HG03066 (cell line): ENCODE measurements at regions not wholly inside any gene's neighbourhood (a gene's known extent, or its start where the extent isn't known, plus 50 kb on each side); places are given as distances from the start of the nearest gene placed in this dataset.
"Not testable (repeated sequence)": the region's sequence is repeated elsewhere in the genome, so short reads cannot be mapped to it uniquely, and the experiment has no call there.

ENCODE experiments used
- ATAC-seq: cut with Tn5 transposase; IDR thresholded peaks from one replicate; pipeline ENCODE4 v1.9.1; 2021; ENCODE audit warnings: low read depth; ENCODE audit not compliant: unreplicated experiment

- no peak for ATAC-seq
These were observed 788.7 kb upstream of the GOT2 start for GRCh38 chr16:59522826-59523225.

DNA sequence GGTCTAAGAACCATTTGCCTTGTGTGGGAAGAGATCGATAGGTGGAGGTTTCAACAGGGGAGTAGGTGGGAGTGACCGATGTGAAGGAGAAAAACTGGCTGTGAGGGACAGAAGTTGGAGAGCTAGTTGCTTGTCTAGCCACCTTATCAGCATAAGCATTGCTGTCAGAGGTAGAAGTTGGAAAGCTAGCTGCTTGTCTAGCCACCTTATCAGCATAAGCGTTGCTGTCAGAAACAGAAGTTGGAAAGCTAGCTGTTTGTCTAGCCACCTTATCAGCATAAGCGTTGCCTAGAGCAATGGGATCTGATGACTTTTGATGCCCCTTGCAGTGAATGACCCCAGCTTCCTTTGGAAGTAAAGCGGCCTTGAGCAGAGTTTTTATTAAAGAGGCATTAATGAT lies 784.6 kb upstream of the GOT2 start:
- not testable (repeated sequence) for ATAC-seq

DNA sequence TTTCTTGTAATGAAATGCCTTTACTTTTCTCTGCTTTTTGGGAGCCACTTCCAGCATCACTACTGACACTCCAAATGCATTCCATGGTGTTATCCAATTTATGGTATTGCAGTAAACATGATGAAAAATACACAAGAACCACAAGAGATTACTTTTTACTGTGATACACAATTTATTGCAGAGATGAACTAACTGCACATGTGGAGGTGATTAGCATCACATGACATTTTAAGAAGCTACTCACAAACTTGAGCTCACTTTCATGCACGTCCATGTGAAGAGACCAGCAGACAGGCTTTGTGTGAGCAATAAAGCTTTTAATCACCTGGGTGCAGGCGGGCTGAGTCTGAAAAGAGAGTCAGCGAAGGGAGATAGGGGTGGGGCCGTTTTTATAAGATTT lies 780.5 kb upstream of the GOT2 start:
- ATAC-seq = no peak

DNA sequence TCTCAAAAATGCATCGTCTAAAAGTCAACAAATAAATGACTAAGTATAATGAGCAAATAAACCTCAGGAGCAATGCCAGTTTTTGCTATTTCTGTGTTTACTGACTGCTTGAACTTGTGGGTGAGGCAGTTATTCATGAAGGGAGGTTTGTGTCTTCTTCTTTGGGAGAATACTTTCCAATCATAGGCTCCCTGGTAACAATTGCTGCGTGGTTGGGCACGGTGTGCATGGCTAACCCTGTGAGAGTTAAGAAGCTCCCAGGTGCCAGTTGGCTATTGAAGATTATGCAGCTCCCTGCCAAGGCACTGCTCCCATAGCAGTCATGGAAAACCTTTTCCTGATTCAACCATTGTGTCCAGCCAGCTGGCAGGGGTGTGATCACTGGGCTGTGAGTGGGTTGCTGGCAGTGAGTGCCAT lies 775.9 kb upstream of the GOT2 start:
- no peak for ATAC-seq

- ATAC-seq = no peak
These were observed 766.5 kb upstream of the GOT2 start for GRCh38 chr16:59500601-59501000.

DNA sequence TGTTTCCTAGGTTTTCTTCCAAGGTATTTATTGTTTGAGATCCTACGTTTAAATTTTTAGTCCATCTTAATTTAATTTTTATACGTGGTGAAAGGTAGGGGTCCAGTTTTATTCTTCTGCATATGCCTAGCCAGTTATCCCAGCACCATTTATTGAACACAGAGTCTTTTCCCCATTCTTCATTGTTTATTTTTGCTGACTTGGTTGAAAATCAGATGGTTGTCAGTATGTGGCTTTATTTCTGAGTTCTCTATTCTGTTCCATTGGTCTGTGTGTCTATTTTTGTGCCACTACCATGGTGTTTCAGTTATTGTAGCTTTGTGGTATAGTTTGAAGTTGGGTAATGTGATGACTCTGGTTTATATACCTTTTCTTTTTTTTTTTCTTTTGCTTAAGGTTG lies 753.0 kb upstream of the GOT2 start:
- ATAC-seq = no peak

- ATAC-seq = no peak
These were observed 750.9 kb upstream of the GOT2 start for GRCh38 chr16:59484833-59485516.

- ATAC-seq = no peak
These were observed 744.7 kb upstream of the GOT2 start for GRCh38 chr16:59478838-59479237.

- no peak for ATAC-seq
These were observed 736.4 kb upstream of the GOT2 start for GRCh38 chr16:59470556-59470955.

DNA sequence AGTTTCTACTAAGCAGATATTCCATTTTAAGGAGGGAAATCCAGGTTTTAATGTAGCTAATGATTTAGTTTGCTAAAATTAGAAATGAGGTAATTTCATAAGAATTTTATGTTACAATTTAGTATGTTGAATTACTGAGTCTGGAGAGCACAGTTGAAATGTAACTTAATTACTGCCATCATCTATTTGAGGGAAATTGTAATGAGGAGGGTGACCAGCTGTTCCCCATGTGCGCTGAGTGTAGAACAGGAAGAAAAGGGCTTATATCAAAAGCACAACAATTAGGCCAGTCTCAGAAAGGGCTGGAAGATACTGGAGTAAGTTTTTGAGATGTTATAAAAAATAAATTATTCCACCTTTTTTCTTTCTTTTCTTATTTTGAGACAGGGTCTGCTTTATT lies 735.1 kb upstream of the GOT2 start:
- no peak for ATAC-seq

GRCh38 chr16:59463776-59464175 lies 729.7 kb upstream of the GOT2 start:
- ATAC-seq = no peak

DNA sequence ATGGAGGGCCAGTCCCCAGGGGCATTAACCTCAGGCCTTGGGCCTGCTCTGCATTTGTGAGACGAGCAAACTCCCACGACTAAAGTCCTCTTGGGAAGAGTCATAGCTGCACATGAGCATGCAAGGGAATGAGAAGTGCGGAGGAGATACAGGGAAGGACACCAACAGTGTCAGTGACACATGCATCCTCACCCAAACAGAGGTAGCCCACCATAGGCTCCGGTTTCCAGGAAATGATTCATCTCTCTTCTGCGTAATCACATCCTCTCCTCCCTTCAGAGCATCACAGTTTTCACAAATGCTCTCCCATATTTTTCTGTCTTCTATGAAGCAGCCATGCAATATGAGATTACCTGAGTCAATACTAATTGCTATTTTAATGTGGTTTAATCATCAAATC lies 725.7 kb upstream of the GOT2 start:
- no peak for ATAC-seq

- ATAC-seq = no peak
These were observed 721.4 kb upstream of the GOT2 start for GRCh38 chr16:59455497-59455896.

DNA sequence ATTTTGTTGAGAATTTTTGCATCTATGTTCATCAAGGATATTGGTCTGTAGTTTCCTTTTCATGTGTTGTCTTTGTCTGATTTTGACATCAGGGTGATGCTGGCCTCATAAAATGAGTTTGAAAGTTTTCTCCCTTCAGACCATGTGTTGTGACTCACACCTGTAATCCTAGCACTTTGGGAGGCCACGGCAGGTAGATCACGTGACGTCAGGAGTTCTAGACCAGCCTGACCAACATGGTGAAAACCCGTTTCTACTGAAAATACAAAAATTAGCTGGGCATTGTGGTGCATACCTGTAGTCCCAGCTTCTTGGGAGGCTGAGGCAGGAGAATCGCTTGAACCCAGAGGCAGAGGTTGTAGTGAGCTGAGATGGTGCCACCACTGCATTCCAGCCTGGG lies 716.4 kb upstream of the GOT2 start:
- not testable (repeated sequence) for ATAC-seq

DNA sequence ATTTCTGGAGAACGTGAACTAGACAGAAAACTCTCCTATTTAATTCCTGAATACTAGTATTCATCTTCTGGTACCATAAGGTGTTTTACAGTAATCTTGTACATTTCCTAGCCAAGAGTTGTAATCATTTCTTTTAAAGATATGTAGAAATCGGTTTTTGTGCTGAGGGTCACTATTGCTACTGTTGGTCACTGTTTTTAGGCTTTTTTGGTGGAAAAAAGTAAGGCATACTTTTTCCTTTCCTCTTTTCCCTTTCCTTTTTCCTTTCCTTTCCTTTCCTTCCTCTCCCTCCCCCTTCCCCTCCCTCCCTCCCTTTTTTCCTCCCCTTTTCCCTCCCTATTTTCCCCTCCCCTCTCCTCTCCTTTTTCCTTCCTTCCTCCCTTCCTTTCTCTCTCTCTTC lies 706.4 kb upstream of the GOT2 start:
- ATAC-seq = no peak

DNA sequence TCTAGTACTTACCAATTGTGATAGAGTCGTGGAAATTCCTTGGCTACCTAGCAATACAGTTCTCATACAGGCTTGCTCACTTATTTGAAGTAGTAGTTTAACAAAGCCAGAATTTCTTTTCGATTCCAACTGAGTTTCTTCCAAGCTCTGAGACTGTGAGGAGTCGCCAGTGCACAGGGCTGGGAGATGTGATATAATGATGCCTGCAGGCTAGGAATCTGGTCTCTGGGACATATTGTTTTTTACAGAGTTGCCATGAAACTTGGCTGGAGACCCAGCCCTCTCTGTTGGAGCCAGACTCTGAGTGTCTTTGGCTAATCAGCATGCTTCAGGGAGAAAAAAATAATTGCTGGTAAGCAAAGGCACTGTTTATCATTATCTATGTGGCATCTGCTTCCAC lies 698.8 kb upstream of the GOT2 start:
- ATAC-seq = no peak

- no peak for ATAC-seq
These were observed 698.2 kb upstream of the GOT2 start for GRCh38 chr16:59432276-59432675.

DNA sequence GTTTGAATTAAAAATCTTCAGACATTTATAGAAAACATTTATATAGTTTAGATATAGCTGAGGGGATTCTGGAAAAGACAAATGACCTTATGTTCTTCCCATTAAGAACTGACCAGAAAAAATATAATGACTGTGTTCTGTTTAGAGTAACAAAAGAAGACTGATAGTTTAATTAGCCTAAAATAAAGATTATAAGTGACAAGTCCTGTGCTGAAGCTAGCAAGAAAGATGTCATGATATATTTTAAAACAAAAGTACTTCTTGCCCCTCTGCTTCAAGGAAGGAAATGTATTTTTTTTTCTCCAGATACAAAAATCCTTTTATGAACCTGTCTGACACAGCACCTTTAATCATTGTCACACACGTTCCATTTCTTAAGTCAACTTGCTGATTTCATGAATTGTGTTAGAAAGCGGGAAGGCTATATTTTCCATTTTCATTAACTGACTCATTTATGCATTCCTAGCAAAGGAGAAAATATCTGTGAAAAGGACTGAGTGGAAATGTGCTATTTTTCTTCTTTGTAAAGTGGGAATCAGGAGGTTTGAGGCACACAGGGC lies 690.7 kb upstream of the GOT2 start:
- ATAC-seq = no peak

- ATAC-seq = no peak
These were observed 678.1 kb upstream of the GOT2 start for GRCh38 chr16:59411961-59412841.

DNA sequence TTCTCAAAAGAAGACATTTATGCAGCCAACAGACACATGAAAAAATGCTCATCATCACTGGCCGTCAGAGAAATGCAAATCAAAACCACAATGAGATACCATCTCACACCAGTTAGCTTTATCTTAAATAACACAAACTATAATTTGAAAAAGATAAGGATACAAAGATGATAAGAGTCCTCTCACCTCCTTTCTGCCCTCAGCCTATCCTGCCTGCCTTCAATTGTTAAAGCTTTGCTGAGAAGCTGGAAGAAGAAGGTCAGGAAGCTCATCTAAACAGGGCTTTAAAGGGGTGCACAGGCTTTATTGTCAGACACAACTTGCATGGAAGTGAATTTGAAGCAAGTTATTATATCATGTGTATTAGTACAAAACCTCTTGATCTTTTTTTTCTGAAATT lies 676.3 kb upstream of the GOT2 start:
- ATAC-seq = no peak

GRCh38 chr16:59405802-59406201 lies 671.7 kb upstream of the GOT2 start:
- ATAC-seq = no peak

DNA sequence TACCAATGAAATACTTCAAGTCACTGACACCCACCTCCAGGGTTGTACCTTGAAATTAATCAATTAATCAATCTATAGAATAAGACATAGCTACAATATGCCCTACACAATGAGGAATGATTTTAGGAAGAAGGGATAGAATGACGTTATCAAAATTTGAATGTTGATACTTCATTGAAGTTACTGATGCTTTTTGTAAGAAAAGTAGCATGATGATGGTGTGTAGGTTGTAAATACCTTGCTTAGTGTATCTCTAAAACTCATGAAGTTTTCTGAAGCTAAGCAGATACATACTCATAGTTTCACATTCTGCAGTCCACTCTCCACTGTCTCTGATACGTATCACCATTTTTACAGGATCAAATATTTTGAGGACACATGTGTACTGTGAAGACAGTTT lies 670.4 kb upstream of the GOT2 start:
- no peak for ATAC-seq
